ENCODE measurements at regions not wholly inside any gene's neighbourhood (a gene's known extent, or its start where the extent isn't known, plus 50 kb on each side); places are given as distances from the start of the nearest gene placed in this dataset.

DNA sequence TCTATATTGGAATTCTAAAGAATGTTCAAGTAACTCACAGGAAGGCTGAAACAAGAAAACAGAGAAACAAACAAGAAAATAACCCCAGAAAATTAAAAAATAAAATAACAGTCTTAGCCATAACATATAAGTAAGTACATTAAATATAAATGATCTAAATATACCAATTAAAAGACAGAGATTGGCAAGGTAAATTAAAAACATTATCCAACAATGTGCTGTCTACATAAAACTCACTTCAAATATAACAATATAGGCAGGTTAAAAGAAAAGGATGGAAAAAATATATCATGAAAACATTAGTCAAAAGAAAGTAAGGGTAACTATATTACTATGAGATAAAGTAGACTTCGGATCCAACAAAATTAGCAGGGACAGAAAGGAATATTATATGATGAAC is 98.1 kb upstream of the NANOS1 start:
- no peak for TF ChIP-seq POLR2A (IDR thresholded peaks at IDR 0.05; ENCODE audit: low read length)
- TF ChIP-seq GATA1 (IDR thresholded peaks at IDR 0.05; ENCODE audit: low read depth, low read length), result no peak

Measured in erythroblast (primary cell).